PC-3 (cell line): ENCODE measurements at regions not wholly inside any gene's neighbourhood (a gene's known extent, or its start where the extent isn't known, plus 50 kb on each side); places are given as distances from the start of the nearest gene placed in this dataset.

Source experiments
- ATAC-seq: fragments of 200-7000 bp; cut with Tn5 transposase; 2 replicates; pipeline ENCODE4 v1.9.1; 2020; ENCODE audit warnings: mild to moderate bottlenecking, moderate library complexity
- BruUV-seq: library from RNA; stranded (reverse); fragments of 400-500 nt; replicated peaks from 2 replicates; lab custom pipeline; 2021; lab: Mats Ljungman, UMichigan
- CTCF ChIA-PET: fragments of 300-600 bp; sonication (Branson Sonifier 250); formaldehyde crosslinking; loops from one replicate; lab custom pipeline; 2022; ENCODE audit warnings: antibody characterized with exemption; lab: Charles Lee
- POLR2A ChIA-PET: fragments of 300-600 bp; sonication (Branson Sonifier 250); formaldehyde crosslinking; loops from one replicate; lab custom pipeline; 2022; ENCODE audit warnings: antibody characterized with exemption; ENCODE audit not compliant: unreplicated experiment; lab: Charles Lee
- DNase-seq: peaks from one replicate; pipeline ENCODE4 v3.0.0-alpha.2; 2015
- H2AFZ ChIP-seq: fragments of 300-600 bp; sonication (generic); 2 replicates; pipeline ENCODE4 v1.6.0; 2016; ENCODE audit warnings: antibody characterized with exemption, low read length
- H3F3A ChIP-seq: fragments of 300-600 bp; sonication (generic); one replicate; pipeline ENCODE4 v1.6.0; 2017; ENCODE audit warnings: antibody characterized with exemption, low read length, control low read depth, mild to moderate bottlenecking; ENCODE audit not compliant: unreplicated experiment
- H3K27ac ChIP-seq: fragments of 300-600 bp; sonication (generic); 2 replicates; pipeline ENCODE4 v1.5.1; 2016; ENCODE audit warnings: mild to moderate bottlenecking, low read length
- H3K27me3 ChIP-seq: fragments of 300-600 bp; sonication (generic); 2 replicates; pipeline ENCODE4 v1.6.1; 2016; ENCODE audit warnings: low read length, mixed read lengths
- H3K36me3 ChIP-seq: fragments of 300-600 bp; sonication (generic); 2 replicates; pipeline ENCODE4 v1.6.1; 2016; ENCODE audit warnings: low read depth, mixed run types, low read length, mixed read lengths
- H3K4me1 ChIP-seq: fragments of 300-600 bp; sonication (generic); 2 replicates; pipeline ENCODE4 v1.5.1; 2016; ENCODE audit warnings: low read length; ENCODE audit not compliant: insufficient read depth
- H3K4me2 ChIP-seq: fragments of 300-600 bp; sonication (generic); 2 replicates; pipeline ENCODE4 v1.6.0; 2016; ENCODE audit warnings: low read length
- H3K4me3 ChIP-seq: fragments of 300-600 bp; sonication (generic); 2 replicates; pipeline ENCODE4 v1.5.1; 2016; ENCODE audit warnings: mild to moderate bottlenecking, low read length, mixed read lengths
- H3K79me2 ChIP-seq: fragments of 300-600 bp; sonication (generic); 2 replicates; pipeline ENCODE4 v1.6.1; 2017; ENCODE audit warnings: low read length, mixed read lengths
- H3K9ac ChIP-seq: fragments of 300-600 bp; sonication (generic); 2 replicates; pipeline ENCODE4 v1.6.0; 2016; ENCODE audit warnings: mild to moderate bottlenecking, low read length
- H3K9me2 ChIP-seq: fragments of 300-600 bp; sonication (generic); replicated peaks from 2 replicates; pipeline ENCODE4 v1.6.1; 2016; ENCODE audit warnings: mixed run types, low read length, mixed read lengths
- H3K9me3 ChIP-seq: fragments of 300-600 bp; sonication (generic); 2 replicates; pipeline ENCODE4 v1.6.1; 2016; ENCODE audit warnings: low read length, mixed read lengths
- H4K20me1 ChIP-seq: fragments of 300-600 bp; sonication (generic); 2 replicates; pipeline ENCODE4 v1.6.1; 2016; ENCODE audit warnings: low read length, mixed read lengths
- CTCF ChIP-seq: fragments of 300-600 bp; sonication (generic); conservative IDR thresholded peaks from 2 replicates; pipeline ENCODE4 v1.5.1; 2017; ENCODE audit warnings: antibody characterized with exemption, low read depth, mild to moderate bottlenecking, low read length
- EZH2 ChIP-seq: fragments of 300-600 bp; sonication (generic); IDR thresholded peaks from one replicate; pipeline ENCODE4 v1.6.1; 2017; ENCODE audit warnings: antibody characterized with exemption, mild to moderate bottlenecking, low read length; ENCODE audit not compliant: unreplicated experiment
- EZH2phosphoT487 ChIP-seq: fragments of 300-600 bp; sonication (generic); IDR thresholded peaks from 2 replicates; pipeline ENCODE4 v1.6.1; 2018; ENCODE audit warnings: mild to moderate bottlenecking, antibody characterized with exemption, low read length, borderline replicate concordance
- intact Hi-C: fragments of 100-400 bp; cut with micrococcal nuclease; formaldehyde crosslinking; loops from 2 replicates; pipeline ENCODE4 v1.9.0; 2023

- no peak overlapping the region for H3K4me3 ChIP-seq
- no peaks in the 10 kb centered on the region for H3K4me1 ChIP-seq
- no peaks in the 10 kb centered on the region for H3F3A ChIP-seq
- no peaks in the 10 kb centered on the region for H4K20me1 ChIP-seq
- no peaks in the 10 kb centered on the region for H3K79me2 ChIP-seq
- BruUV-seq: no TSS peak
- TF ChIP-seq EZH2phosphoT487 (no peak), EZH2 (no peak), CTCF (no peak)
- H3K27ac ChIP-seq: no peak overlapping the region
- no peaks in the 10 kb centered on the region for H3K36me3 ChIP-seq
- intact Hi-C loops: no loop called here
- no peak overlapping the region for H3K4me2 ChIP-seq
- H3K27me3 ChIP-seq: no peaks in the 10 kb centered on the region
- no peaks in the 10 kb centered on the region for H3K9me2 ChIP-seq
- ATAC-seq (no peak), DNase-seq (no peak)
- no peak overlapping the region for H3K9ac ChIP-seq
- POLR2A ChIA-PET: no interaction called here
- 0 out of 2 replicates have a peak, but pooled peaks cover 4% of the 10 kb centered on the region for H3K9me3 ChIP-seq
- CTCF ChIA-PET: no interaction called here
- no peak overlapping the region for H2AFZ ChIP-seq
These were observed 88.7 kb downstream of the IGLL5 start for GRCh38 chr22:22976033-22976922.

DNA sequence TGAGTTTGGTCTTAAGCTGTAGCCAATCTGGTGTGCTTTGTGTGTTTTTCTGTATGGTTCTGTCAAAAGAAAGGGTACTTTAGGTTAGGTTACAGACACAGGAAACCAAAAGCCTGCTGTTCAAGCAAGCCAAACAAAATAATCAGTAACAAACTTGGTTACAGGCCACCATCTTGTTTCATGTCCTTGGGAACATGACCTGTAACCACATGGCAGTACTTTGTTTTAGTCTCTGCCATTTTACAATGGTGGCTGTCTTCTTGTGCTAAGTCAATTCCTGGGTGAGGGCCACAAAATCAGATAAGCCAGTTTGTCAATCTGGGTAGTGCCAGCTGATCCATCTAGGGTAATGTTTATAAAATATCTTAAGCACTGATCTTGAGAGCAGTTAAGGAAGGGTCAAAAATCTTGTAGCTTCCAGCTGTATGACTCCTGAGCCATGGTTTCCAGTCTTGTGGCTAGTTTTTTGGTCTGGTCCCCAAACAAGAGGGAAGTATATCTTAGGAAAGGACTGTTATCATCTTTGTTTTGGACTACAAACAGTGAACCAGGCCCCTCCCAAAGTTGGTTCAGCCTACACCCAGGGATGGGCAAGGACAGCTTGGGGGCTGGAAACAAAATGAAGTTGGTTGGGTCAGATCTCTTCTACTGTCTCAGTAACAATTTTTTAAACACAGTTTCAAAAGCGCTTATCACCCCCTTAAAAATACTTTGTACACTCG is 90.0 kb downstream of the IGLL5 start:
- Histone ChIP-seq H3K9me2 (no peaks in the 10 kb centered on the region), H3K4me2 (no peak overlapping the region), H4K20me1 (no peaks in the 10 kb centered on the region), H3K27me3 (no peaks in the 10 kb centered on the region), H3F3A (no peaks in the 10 kb centered on the region), H3K36me3 (no peaks in the 10 kb centered on the region), H3K4me3 (no peak overlapping the region), H3K79me2 (no peaks in the 10 kb centered on the region), H3K4me1 (no peaks in the 10 kb centered on the region), H3K27ac (no peak overlapping the region), H2AFZ (no peak overlapping the region), H3K9ac (no peak overlapping the region), H3K9me3 (0 out of 2 replicates have a peak, but pooled peaks cover 4% of the 10 kb centered on the region)
- BruUV-seq: no TSS peak
- ChIA-PET CTCF (no interaction called here), POLR2A (no interaction called here)
- TF ChIP-seq CTCF: no peak
- TF ChIP-seq EZH2phosphoT487: no peak
- no peak for TF ChIP-seq EZH2
- intact Hi-C loops: no loop called here
- DNase-seq: no peak
- no peak for ATAC-seq

DNA sequence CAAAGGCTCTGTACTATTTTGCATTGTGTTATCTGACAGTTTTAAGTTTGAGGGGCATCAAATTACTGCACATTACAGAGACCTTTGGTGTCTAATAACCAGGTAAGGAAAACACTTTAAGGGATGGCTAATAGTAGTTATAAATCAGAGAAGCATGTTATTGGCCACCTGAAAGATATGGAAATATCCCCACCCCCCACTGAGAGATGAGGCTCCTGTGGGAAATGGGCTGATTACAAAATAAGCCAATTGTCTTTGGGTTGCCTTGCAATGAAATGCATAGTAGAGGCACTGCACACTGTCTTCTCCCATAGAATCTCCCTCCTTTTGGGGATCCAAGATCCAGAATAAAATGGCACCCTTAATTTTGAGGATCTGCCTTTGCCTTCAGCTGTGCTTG is 91.0 kb downstream of the IGLL5 start:
- intact Hi-C loops: no loop called here
- BruUV-seq: no TSS peak
- TF ChIP-seq EZH2phosphoT487 (no peak), CTCF (no peak), EZH2 (no peak)

More for the DNA sequence above, 91.0 kb downstream of the IGLL5 start:
- H3K9ac ChIP-seq: no peak overlapping the region
- H2AFZ ChIP-seq: no peak overlapping the region
- no peak for DNase-seq
- no peak for ATAC-seq
- 0 out of 2 replicates have a peak, but pooled peaks cover 4% of the 10 kb centered on the region for H3K9me3 ChIP-seq
- H3K9me2 ChIP-seq: no peaks in the 10 kb centered on the region
- H4K20me1 ChIP-seq: no peaks in the 10 kb centered on the region
- H3K4me1 ChIP-seq: no peaks in the 10 kb centered on the region
- no peaks in the 10 kb centered on the region for H3K36me3 ChIP-seq
- no peak overlapping the region for H3K27ac ChIP-seq
- CTCF ChIA-PET: no interaction called here
- no peak overlapping the region for H3K4me3 ChIP-seq
- no peaks in the 10 kb centered on the region for H3K27me3 ChIP-seq
- H3F3A ChIP-seq: no peaks in the 10 kb centered on the region
- H3K79me2 ChIP-seq: no peaks in the 10 kb centered on the region
- no peak overlapping the region for H3K4me2 ChIP-seq
- POLR2A ChIA-PET: no interaction called here
